ENCODE measurements at regions not wholly inside any gene's neighbourhood (a gene's known extent, or its start where the extent isn't known, plus 50 kb on each side); places are given as distances from the start of the nearest gene placed in this dataset.
"Not testable (repeated sequence)": the region's sequence is repeated elsewhere in the genome, so short reads cannot be mapped to it uniquely, and the experiment has no call there.

DNA sequence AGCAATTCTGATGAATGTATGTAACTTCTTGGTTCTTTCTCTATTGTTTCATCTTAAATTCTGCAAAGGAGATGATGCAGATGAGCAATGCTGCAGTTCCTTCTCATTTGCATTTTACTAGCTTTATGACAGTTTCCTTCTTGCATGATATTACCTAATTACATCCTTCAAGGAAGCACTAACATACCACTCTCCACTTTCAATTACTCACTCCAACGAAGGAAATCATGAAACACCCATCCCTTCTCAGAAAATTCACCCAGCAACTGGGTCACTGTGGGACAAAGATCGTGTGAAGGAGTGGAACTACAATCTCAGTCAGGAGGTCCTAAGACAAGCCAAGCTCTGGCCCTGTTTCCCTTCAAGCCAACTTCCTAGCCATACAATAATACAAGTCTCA, 142.3 kb downstream of the CHD1L start:
- peaks cover 25% of the 10 kb centered on the region for H3K27me3 ChIP-seq (ENCODE audit: insufficient read depth, low read depth, severe bottlenecking)
- H3K9me3 ChIP-seq (ENCODE audit: severe bottlenecking): no peaks in the 10 kb centered on the region
- no peak overlapping the region for H3K27ac ChIP-seq
- no peaks in the 10 kb centered on the region for H3K36me3 ChIP-seq
- H3K4me3 ChIP-seq (ENCODE audit: low read depth, low read length): no peak overlapping the region
- no peak for DNase-seq
- TF ChIP-seq, protein P1, sequence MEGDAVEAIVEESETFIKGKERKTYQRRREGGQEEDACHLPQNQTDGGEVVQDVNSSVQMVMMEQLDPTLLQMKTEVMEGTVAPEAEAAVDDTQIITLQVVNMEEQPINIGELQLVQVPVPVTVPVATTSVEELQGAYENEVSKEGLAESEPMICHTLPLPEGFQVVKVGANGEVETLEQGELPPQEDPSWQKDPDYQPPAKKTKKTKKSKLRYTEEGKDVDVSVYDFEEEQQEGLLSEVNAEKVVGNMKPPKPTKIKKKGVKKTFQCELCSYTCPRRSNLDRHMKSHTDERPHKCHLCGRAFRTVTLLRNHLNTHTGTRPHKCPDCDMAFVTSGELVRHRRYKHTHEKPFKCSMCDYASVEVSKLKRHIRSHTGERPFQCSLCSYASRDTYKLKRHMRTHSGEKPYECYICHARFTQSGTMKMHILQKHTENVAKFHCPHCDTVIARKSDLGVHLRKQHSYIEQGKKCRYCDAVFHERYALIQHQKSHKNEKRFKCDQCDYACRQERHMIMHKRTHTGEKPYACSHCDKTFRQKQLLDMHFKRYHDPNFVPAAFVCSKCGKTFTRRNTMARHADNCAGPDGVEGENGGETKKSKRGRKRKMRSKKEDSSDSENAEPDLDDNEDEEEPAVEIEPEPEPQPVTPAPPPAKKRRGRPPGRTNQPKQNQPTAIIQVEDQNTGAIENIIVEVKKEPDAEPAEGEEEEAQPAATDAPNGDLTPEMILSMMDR (IDR thresholded peaks at IDR 0.05; ENCODE audit: low read depth, low read length): no peak

DNA sequence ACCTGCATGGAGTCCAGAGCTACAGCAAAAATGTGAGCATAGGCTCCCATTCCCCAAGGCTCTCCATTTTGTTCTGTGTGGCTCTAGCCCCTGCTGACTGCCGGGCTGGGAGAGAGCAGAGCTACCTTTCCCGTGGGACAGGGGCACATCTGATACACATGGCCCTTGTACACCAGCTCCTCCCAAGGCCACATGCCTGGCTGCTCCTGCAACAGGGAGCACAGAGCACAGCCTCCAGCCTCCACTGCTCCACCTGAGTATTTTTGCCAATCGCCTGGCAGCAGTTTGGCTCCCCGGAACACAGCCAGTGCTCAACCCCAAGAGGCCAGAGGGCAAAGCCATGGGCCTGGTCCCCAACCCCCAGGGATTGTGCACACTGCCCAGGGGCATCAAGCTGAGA, 146.5 kb downstream of the CHD1L start:
- peaks cover 5% of the 10 kb centered on the region for H3K27me3 ChIP-seq (ENCODE audit: insufficient read depth, low read depth, severe bottlenecking)
- peaks cover 11% of the 10 kb centered on the region for H3K9me3 ChIP-seq (ENCODE audit: severe bottlenecking)
- H3K4me3 ChIP-seq (ENCODE audit: low read depth, low read length): no peak overlapping the region
- H3K27ac ChIP-seq: no peak overlapping the region
- H3K36me3 ChIP-seq: no peaks in the 10 kb centered on the region
- no peak for DNase-seq
- TF ChIP-seq, protein P1 (IDR thresholded peaks at IDR 0.05; ENCODE audit: low read depth, low read length): no peak

DNA sequence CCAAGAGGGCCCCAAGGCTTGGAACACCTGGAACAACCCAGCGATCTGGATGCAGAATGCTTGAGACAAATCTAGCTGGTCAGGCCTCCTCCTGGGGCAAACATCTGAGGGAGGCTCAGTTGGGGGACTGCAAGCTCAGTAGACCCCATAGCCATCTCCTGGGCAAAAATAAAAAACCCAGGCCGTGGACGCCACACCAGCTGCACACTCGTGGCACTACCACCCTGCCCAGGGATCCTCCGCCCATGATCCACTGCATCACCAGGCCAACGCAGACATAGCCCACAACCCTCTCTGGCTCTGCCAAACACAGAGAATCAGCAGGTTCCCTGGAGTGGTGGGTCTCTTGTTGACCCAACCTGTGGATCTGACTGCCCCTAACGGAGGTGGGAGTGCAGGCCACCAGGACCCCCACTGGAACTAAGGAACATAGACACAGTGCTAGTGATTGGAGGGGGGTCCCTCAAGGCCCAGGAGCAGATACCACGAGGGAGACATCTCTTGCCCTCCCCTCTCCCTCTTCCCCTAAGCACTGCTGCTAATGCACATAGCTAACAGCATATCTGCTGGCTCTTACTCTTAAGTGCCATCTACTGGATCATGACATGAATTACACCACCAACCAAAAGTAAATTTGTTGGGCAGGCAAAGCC, 147.2 kb downstream of the CHD1L start:
- peaks cover 5% of the 10 kb centered on the region for H3K27me3 ChIP-seq (ENCODE audit: insufficient read depth, low read depth, severe bottlenecking)
- H3K9me3 ChIP-seq (ENCODE audit: severe bottlenecking): peaks cover 11% of the 10 kb centered on the region
- DNase-seq: peak; percentile 51
- no peak overlapping the region for H3K4me3 ChIP-seq (ENCODE audit: low read depth, low read length)
- H3K27ac ChIP-seq: no peak overlapping the region
- H3K36me3 ChIP-seq: no peaks in the 10 kb centered on the region
- TF ChIP-seq, protein P1 (IDR thresholded peaks at IDR 0.05; ENCODE audit: low read depth, low read length): peak; percentile 95

DNA sequence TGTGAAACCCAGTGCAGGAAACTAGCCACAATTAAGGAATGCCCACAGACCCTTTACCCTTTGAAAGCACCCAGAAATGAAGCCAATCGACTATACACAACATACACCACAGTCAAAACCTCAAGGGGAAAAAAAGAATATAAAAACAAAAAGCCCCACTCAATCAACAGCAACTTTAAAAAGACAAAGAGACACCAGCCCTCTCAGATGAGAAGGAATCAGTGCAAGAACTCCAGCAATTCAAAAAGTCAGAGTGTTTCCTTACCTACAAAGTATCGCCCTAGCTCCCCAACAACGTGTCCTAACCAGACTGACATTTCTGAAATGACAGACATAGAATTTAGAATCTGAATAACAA, 147.7 kb downstream of the CHD1L start:
- TF ChIP-seq, protein P1 (IDR thresholded peaks at IDR 0.05; ENCODE audit: low read depth, low read length): no peak

DNA sequence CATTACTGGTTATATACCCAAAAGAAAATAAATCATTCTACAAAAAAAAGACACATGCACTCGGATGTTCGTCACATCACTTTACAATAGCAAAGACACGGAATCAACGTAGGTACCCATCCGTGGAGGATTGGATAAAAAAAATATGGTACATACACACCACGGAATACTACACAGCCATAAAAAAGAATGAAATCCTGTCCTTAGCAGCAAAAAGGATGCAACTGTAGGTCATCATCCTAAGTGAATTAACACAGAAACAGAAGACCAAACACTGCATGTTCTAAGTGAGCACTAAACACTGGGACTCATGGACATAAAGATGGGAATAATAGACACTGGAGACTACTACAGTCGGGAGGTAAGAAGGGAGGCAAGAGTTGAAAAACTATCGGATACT, 148.6 kb downstream of the CHD1L start:
- TF ChIP-seq, protein P1 (IDR thresholded peaks at IDR 0.05; ENCODE audit: low read depth, low read length): no peak
- Histone ChIP-seq H3K4me3 (ENCODE audit: low read depth, low read length) (no peak overlapping the region), H3K36me3 (no peaks in the 10 kb centered on the region), H3K27me3 (ENCODE audit: insufficient read depth, low read depth, severe bottlenecking) (no peaks in the 10 kb centered on the region), H3K9me3 (ENCODE audit: severe bottlenecking) (peaks cover 11% of the 10 kb centered on the region), H3K27ac (no peak overlapping the region)
- DNase-seq: no peak

More for the DNA sequence above, 147.7 kb downstream of the CHD1L start:
- Histone ChIP-seq H3K27ac (no peak overlapping the region), H3K4me3 (ENCODE audit: low read depth, low read length) (no peak overlapping the region), H3K36me3 (no peaks in the 10 kb centered on the region), H3K9me3 (ENCODE audit: severe bottlenecking) (peaks cover 11% of the 10 kb centered on the region), H3K27me3 (ENCODE audit: insufficient read depth, low read depth, severe bottlenecking) (peaks cover 1% of the 10 kb centered on the region)
- DNase-seq: no peak

DNA sequence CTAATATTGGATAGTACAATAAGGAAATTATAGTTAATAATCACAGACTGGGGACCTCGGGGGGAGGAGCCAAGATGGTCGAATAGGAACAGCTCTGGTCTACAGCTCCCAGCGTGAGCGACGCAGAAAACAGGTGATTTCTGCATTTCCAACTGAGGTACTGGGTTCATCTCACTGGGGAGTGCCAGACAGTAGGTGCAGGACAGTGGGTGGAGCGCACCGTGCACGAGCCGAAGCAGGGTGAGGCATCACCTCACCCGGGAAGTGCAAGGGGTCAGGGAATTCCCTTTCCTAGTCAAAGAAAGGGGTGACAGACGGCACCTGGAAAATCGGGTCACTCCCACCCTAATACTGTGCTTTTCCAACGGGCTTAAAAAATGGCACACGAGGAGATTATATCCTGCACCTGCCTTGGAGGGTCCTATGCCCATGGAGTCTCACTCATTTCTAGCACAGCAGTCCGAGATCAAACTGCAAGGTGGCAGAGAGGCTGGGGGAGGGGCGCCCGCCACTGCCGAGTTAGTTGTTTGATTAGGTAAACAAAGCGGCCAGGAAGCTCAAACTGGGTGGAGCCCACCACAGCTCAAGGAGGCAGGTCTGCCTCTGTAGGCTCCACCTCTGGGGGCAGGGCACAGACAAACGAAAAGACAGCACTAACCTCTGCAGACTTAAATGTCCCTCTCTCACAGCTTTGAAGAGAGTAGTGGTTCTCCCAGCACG, 138.8 kb upstream of the BCL9 start:
- H3K27ac ChIP-seq; H3K4me3 ChIP-seq (ENCODE audit: low read depth, low read length); H3K36me3 ChIP-seq; DNase-seq: not testable (repeated sequence)
- peaks cover 34% of the 10 kb centered on the region for H3K27me3 ChIP-seq (ENCODE audit: insufficient read depth, low read depth, severe bottlenecking)
- H3K9me3 ChIP-seq (ENCODE audit: severe bottlenecking): peaks cover 22% of the 10 kb centered on the region

DNA sequence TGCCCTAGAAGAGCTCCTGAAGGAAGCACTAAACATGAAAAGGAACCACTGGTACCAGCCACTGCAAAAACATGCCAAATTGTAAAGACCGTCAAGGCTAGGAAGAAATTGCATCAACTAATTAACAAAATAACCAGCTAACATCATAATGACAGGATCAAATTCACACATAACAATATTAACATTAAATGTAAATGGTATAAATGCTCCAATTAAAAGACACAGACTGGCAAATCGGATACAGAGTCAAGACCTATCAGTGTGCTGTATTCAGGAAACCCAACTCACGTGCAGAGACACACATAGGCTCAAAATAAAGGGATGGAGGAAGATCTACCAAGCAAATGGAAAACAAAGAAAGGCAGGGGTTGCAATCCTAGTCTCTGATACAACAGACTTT, 137.0 kb upstream of the BCL9 start:
- not testable (repeated sequence) for H3K36me3 ChIP-seq; H3K4me3 ChIP-seq (ENCODE audit: low read depth, low read length); H3K27ac ChIP-seq; DNase-seq
- H3K9me3 ChIP-seq (ENCODE audit: severe bottlenecking): peaks cover 24% of the 10 kb centered on the region
- H3K27me3 ChIP-seq (ENCODE audit: insufficient read depth, low read depth, severe bottlenecking): peaks cover 18% of the 10 kb centered on the region

All from WERI-Rb-1 (cell line).